Amniotic stem cell (primary cell): ENCODE measurements at regions not wholly inside any gene's neighbourhood (a gene's known extent, or its start where the extent isn't known, plus 50 kb on each side); places are given as distances from the start of the nearest gene placed in this dataset.

ENCODE experiments used
- DNase-seq: peaks from one replicate; lab custom pipeline; 2025; lab: John Stamatoyannopoulos, UW

GRCh38 chr5:38753141-38753540, 92.7 kb upstream of the OSMR start:
- no peak for DNase-seq

- no peak for DNase-seq
Measured at GRCh38 chr5:38753776-38754175, 92.0 kb upstream of the OSMR start.

- no peak for DNase-seq
Measured at GRCh38 chr5:38755181-38755580, 90.6 kb upstream of the OSMR start.

GRCh38 chr5:38756068-38756467, 89.7 kb upstream of the OSMR start:
- DNase-seq = no peak

GRCh38 chr5:38757451-38758245, 88.2 kb upstream of the OSMR start:
- DNase-seq = no peak

- DNase-seq = no peak
Measured at GRCh38 chr5:38758774-38759600, 86.8 kb upstream of the OSMR start.

GRCh38 chr5:38764937-38765391, 80.8 kb upstream of the OSMR start:
- DNase-seq = no peak

- DNase-seq = no peak
Measured at GRCh38 chr5:38765399-38765861, 80.4 kb upstream of the OSMR start.

- no peak for DNase-seq
Measured at GRCh38 chr5:38766151-38766550, 79.7 kb upstream of the OSMR start.

- DNase-seq = no peak
Measured at GRCh38 chr5:38768412-38769211, 77.2 kb upstream of the OSMR start.

GRCh38 chr5:38772471-38772870, 73.3 kb upstream of the OSMR start:
- DNase-seq = no peak

GRCh38 chr5:38775218-38775840, 70.5 kb upstream of the OSMR start:
- no peak for DNase-seq

- no peak for DNase-seq
Measured at GRCh38 chr5:38776149-38776896, 69.5 kb upstream of the OSMR start.

- no peak for DNase-seq
Measured at GRCh38 chr5:38777111-38777510, 68.7 kb upstream of the OSMR start.

GRCh38 chr5:38780316-38780715, 65.5 kb upstream of the OSMR start:
- DNase-seq = no peak

GRCh38 chr5:38780945-38781344, 64.9 kb upstream of the OSMR start:
- DNase-seq = no peak

- DNase-seq = no peak
Measured at GRCh38 chr5:38782180-38782835, 63.5 kb upstream of the OSMR start.

- DNase-seq = peak; percentile 66
Measured at GRCh38 chr5:38783011-38783561, 62.7 kb upstream of the OSMR start.

- DNase-seq = no peak
Measured at GRCh38 chr5:38789134-38789533, 56.7 kb upstream of the OSMR start.

GRCh38 chr5:38789777-38790176, 56.0 kb upstream of the OSMR start:
- DNase-seq = no peak
